ENCODE measurements at regions not wholly inside any gene's neighbourhood (a gene's known extent, or its start where the extent isn't known, plus 50 kb on each side); places are given as distances from the start of the nearest gene placed in this dataset. TPM values are rescaled to one million over a fixed set of nuclear protein-coding genes. Genes with fewer than 3 reads are reported as not detected.

- TF ChIP-seq CTCF (IDR thresholded peaks at IDR 0.05), result no peak
- Mint-ChIP-seq H3K27me3 (ENCODE audit: insufficient read depth) (no peaks in the 10 kb centered on the region), H3K36me3 (ENCODE audit: low read depth) (no peaks in the 10 kb centered on the region), H3K4me1 (ENCODE audit: low read depth) (no peaks in the 10 kb centered on the region), H3K9me3 (peaks cover 2% of the 10 kb centered on the region), H3K4me3 (no peak overlapping the region), H3K27ac (no peak overlapping the region)
- no peak for DNase-seq
Observed at GRCh38 chr22:47225080-47225930, 462.9 kb downstream of the TBC1D22A start.

Small RNA genes lying in the stretch of these regions (microRNA-seq; reads per million reads assigned to microRNA genes)
- gene MIR3201 (not detected), gene MIR3667 (not detected), gene MIR4535 (not detected)
